Tibial artery (tissue), 4 donors: ENCODE measurements at regions not wholly inside any gene's neighbourhood (a gene's known extent, or its start where the extent isn't known, plus 50 kb on each side); places are given as distances from the start of the nearest gene placed in this dataset.

Experiments used
- DNase-seq, 2 donors: peaks; one replicate each; pipeline ENCODE4 v3.0.0-alpha.2; 2019
- H3K27ac ChIP-seq, 2 donors: fragments of 200-600 bp; sonication (generic) in 1 of 2; 1 replicate in 1 of 2; 2 replicates in 1 of 2; pipeline ENCODE4 v1.5.1; 2018 to 2019; ENCODE audit warnings: mild to moderate bottlenecking in 1 of 2
- H3K27me3 ChIP-seq, 2 donors: fragments of 200-600 bp; sonication (generic) in 1 of 2; one replicate each; pipeline versions ENCODE4 v1.5.1 to v1.6.0; 2016 to 2019
- H3K36me3 ChIP-seq, 3 donors: fragments of 200-600 bp; sonication (generic) in 2 of 3; one replicate each; pipeline ENCODE4 v1.5.1; 2016 to 2019; ENCODE audit warnings: mild to moderate bottlenecking in 2 of 3
- H3K4me1 ChIP-seq, 4 donors: fragments of 200-600 bp; sonication (generic) in 2 of 4; 1 replicate in 3 of 4; 2 replicates in 1 of 4; pipeline ENCODE4 v1.5.1; 2016 to 2019
- H3K4me3 ChIP-seq, 2 donors: fragments of 200-600 bp; sonication (generic) in 1 of 2; 1 replicate in 1 of 2; 2 replicates in 1 of 2; pipeline ENCODE4 v1.5.1; 2018 to 2019; ENCODE audit warnings: mild to moderate bottlenecking in 2 of 2
- H3K9me3 ChIP-seq, 3 donors: fragments of 200-600 bp; sonication (generic) in 1 of 3; one replicate each; pipeline ENCODE4 v1.5.1; 2016 to 2019
- CTCF ChIP-seq, 2 experiments: fragments of 200-600 bp in 1 of 2; fragments of 450-650 bp in 1 of 2; IDR thresholded peaks; one replicate each; pipeline ENCODE4 v1.5.1; 2017 to 2019; ENCODE audit warnings: antibody characterized with exemption in 2 of 2, mild to moderate bottlenecking in 1 of 2, moderate library complexity in 1 of 2
- intact Hi-C: fragments of 100-400 bp; cut with DNase I; formaldehyde crosslinking; loops from one replicate; pipeline ENCODE4 v1.15.0; 2023; ENCODE audit warnings: low total_unique reads

DNA sequence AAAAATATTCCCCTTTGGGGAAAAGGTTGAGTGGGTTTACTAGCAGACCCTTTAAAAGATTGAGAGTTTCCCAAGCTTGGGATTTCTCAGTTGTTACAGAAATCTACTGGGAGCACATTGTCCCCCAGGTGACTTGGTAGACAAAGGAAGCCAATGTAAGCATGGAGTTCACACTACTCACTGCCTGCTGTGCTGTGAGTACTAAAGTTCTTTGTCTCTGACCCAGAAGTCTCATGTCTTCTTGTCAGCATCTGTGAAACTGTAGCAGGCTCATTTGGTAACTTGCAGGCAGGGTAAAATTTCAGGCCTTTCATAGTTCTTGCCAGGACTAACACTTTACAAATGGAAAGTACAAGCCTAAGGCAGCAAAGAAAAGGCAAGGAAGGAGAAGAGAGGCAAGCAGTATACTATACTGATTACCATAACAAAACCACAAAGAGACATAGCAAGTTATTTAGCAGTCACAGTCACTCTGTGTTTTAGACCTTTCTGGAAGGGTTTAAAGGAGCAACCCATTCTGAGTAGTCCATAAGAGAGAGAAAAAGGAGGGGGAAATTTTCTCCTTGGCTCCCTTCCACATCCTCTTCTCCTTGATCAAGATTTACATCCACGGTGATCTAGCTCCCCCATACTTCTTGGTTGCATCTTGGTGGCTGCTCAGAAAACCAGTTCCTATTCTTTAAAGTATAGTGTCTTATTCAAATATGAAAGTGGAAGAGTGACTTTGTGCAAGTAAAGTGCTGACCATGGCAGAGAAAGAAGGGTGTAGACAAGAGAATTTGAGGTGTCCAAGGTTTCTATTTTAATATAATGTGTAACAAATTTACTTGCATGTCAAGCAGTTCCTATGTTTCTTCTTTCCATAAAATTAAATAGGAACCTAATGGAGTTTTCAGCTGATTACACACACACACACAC lies 160.0 kb upstream of the PDE5A start:
- no peak for DNase-seq
- Histone ChIP-seq H3K4me3 (no peak overlapping the region), H3K4me1 (no peaks in the 10 kb centered on the region), H3K27me3 (no peaks in the 10 kb centered on the region), H3K27ac (no peak overlapping the region), H3K36me3 (no peaks in the 10 kb centered on the region), H3K9me3 (no peaks in the 10 kb centered on the region)
- intact Hi-C loops: loop anchor here (10.0 kb wide), 1 partner anchor 154 kb away; no protein-coding TSS in a partner anchor
- TF ChIP-seq CTCF (IDR thresholded peaks at IDR 0.05): no peak

DNA sequence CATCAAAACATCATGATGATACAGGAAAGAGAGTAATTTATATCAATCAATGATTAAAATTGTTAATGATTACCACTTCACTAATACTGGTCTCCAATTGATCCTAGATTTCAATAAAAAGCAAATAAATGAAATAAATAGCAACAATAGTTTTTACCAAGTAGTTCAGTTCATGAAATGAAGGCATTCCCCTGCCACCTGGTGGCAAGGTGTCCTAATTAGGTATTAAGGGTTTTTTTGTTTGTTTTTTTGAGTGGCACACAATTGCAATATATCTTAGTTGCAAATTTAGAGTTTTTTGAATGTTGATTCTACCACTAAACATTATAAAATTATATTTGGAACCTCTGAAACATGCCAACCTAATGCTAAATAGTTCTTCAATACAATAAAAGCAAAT lies 157.4 kb upstream of the PDE5A start:
- intact Hi-C loops: loop anchor here (10.0 kb wide), 1 partner anchor 151 kb away; no protein-coding TSS in a partner anchor
- Histone ChIP-seq H3K9me3 (no peaks in the 10 kb centered on the region), H3K36me3 (no peaks in the 10 kb centered on the region), H3K4me1 (no peaks in the 10 kb centered on the region), H3K27me3 (no peaks in the 10 kb centered on the region), H3K27ac (no peak overlapping the region), H3K4me3 (no peak overlapping the region)
- DNase-seq: no peak
- TF ChIP-seq CTCF (IDR thresholded peaks at IDR 0.05): peak; percentile 40 to 46

- no peak for DNase-seq
- H3K27me3 ChIP-seq: no peaks in the 10 kb centered on the region
- H3K4me3 ChIP-seq: no peak overlapping the region
- intact Hi-C loops: loop anchor here (10.0 kb wide), 1 partner anchor 149 kb away; no protein-coding TSS in a partner anchor
- H3K4me1 ChIP-seq: no peaks in the 10 kb centered on the region
- no peak overlapping the region for H3K27ac ChIP-seq
- no peak for TF ChIP-seq CTCF (IDR thresholded peaks at IDR 0.05)
- no peaks in the 10 kb centered on the region for H3K36me3 ChIP-seq
- no peaks in the 10 kb centered on the region for H3K9me3 ChIP-seq
These were observed 154.8 kb upstream of the PDE5A start for GRCh38 chr4:119783189-119783983.

DNA sequence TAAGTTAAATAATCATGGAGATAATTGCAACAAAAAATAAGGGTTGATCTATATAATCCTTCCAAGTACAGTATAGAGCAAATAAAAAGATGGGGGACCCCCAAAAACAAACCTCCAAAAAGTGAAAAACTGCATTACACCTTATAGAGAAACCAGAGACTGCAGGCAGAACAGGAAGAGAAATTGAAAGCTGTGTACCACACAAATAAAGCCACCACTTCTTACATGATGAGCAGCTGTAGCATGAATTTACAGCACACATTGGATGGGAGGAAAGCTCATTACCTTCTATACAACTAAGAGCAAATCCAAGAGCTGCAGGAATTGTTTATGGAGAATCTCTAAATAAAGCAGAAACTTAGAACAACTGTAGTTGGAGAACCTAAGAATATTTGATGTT lies 152.4 kb upstream of the PDE5A start:
- TF ChIP-seq CTCF (IDR thresholded peaks at IDR 0.05): no peak
- intact Hi-C loops: loop anchor here (10.0 kb wide), 1 partner anchor 146 kb away; no protein-coding TSS in a partner anchor
- Histone ChIP-seq H3K27ac (no peak overlapping the region), H3K4me1 (no peaks in the 10 kb centered on the region), H3K36me3 (no peaks in the 10 kb centered on the region), H3K4me3 (no peak overlapping the region), H3K27me3 (no peaks in the 10 kb centered on the region), H3K9me3 (no peaks in the 10 kb centered on the region)
- no peak for DNase-seq

DNA sequence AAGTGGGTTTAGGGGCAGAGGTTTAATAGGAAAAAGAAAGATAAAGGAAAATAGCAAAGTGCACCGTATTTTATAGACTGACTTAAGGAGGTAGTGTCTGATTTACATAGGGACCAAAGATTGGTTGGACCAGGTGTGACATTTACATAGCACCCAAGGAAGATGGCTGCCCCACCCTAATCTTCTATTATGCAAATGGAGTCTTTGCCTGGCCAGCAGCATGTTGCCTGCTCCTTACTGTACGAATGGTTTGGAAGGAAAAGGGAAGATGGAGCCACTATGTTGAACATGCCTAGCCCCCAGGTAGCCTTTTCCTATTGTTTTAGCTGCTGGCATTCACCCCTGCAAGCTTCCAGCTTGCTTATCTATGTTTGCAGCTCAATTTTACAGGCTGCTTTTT lies 146.2 kb upstream of the PDE5A start:
- intact Hi-C loops: no loop called here
- DNase-seq: no peak
- H3K27me3 ChIP-seq: no peaks in the 10 kb centered on the region

More for the DNA sequence above, 146.2 kb upstream of the PDE5A start:
- Histone ChIP-seq H3K4me1 (no peaks in the 10 kb centered on the region), H3K27ac (no peak overlapping the region), H3K36me3 (no peaks in the 10 kb centered on the region), H3K9me3 (no peaks in the 10 kb centered on the region), H3K4me3 (no peak overlapping the region)
- TF ChIP-seq CTCF (IDR thresholded peaks at IDR 0.05): no peak
